ENCODE measurements at regions not wholly inside any gene's neighbourhood (a gene's known extent, or its start where the extent isn't known, plus 50 kb on each side); places are given as distances from the start of the nearest gene placed in this dataset.

DNA sequence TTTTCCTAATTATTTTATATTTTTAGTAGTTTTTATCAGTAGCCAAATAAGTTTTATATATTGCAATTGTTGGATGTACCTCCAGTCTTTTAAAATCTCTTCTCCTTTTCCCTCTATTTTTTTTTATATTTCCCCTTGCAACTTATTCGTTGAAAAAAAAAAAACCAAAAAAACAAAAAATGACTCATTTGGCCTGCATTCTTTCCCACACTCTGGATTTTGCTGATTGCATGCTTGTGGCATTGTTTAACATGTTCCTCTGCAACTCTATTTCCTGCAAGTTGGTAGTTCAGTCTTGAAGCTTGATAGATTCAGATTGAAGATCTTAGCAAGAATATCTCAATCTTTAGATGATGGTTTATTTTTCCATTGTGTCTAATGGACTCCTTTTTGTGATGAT lies 260.6 kb upstream of the BOD1L1 start:
- dilution Hi-C loops (cut with MboI; ENCODE audit: extremely low pct_ligation_motif_present, low sequenced_read_pairs): no loop called here

DNA sequence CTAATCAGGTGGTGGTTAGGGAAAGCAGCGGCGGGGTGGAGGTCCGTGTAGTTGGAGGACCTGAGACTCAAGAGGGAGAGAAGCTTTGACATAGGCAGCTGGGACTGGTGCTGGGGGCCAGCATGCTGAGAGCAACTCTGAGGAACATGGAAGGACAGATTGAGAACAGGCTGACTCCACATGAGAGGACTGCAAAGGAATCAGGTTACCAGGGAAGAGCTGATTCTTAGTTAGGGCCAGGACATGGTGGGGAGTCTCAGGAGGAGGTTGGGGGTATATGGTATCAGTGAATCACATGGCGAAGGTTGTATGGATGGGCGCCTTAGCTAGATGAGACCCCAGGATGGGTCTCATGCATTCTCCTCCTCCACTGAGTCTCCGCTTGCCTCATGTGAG lies 264.0 kb upstream of the BOD1L1 start:
- peak overlapping the region; percentile 88 for H3K27ac ChIP-seq (ENCODE audit: control insufficient read depth, insufficient read depth, low read length)
- H3K4me3 ChIP-seq (ENCODE audit: control insufficient read depth in 2 of 3, extremely low read depth in 1 of 3, insufficient read depth in 2 of 3, low read depth in 1 of 3, low read length in 3 of 3): no peak overlapping the region
- peak overlapping the region; percentile 29 for H3K9ac ChIP-seq (ENCODE audit: control insufficient read depth, extremely low read depth, insufficient read depth, low read length)
- no peaks in the 10 kb centered on the region for H3K9me3 ChIP-seq (ENCODE audit: control insufficient read depth, low read depth, low read length)
- TF ChIP-seq EZH2 (IDR thresholded peaks at IDR 0.05; ENCODE audit: low read length): no peak
- TF ChIP-seq, protein P1, sequence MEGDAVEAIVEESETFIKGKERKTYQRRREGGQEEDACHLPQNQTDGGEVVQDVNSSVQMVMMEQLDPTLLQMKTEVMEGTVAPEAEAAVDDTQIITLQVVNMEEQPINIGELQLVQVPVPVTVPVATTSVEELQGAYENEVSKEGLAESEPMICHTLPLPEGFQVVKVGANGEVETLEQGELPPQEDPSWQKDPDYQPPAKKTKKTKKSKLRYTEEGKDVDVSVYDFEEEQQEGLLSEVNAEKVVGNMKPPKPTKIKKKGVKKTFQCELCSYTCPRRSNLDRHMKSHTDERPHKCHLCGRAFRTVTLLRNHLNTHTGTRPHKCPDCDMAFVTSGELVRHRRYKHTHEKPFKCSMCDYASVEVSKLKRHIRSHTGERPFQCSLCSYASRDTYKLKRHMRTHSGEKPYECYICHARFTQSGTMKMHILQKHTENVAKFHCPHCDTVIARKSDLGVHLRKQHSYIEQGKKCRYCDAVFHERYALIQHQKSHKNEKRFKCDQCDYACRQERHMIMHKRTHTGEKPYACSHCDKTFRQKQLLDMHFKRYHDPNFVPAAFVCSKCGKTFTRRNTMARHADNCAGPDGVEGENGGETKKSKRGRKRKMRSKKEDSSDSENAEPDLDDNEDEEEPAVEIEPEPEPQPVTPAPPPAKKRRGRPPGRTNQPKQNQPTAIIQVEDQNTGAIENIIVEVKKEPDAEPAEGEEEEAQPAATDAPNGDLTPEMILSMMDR (optimal IDR thresholded peaks at IDR 0.05 in 1 of 3, IDR thresholded peaks at IDR 0.05 in 1 of 3, conservative IDR thresholded peaks at IDR 0.05 in 1 of 3; ENCODE audit: extremely low read depth in 1 of 3, insufficient read depth in 2 of 3, low read length in 3 of 3): no peak
- H4K20me1 ChIP-seq (ENCODE audit: control insufficient read depth, extremely low read depth, insufficient read depth, low read length): no peaks in the 10 kb centered on the region
- H3K9me1 ChIP-seq (ENCODE audit: control insufficient read depth, extremely low read depth, insufficient read depth, low read length): no peaks in the 10 kb centered on the region
- peaks cover 25% of the 10 kb centered on the region for H3K4me1 ChIP-seq (ENCODE audit: control insufficient read depth, extremely low read depth, insufficient read depth, low read length)
- H3K4me2 ChIP-seq (ENCODE audit: control insufficient read depth, extremely low read depth, insufficient read depth, low read depth, low read length): peak overlapping the region; percentile 69
- H3K27me3 ChIP-seq (ENCODE audit: control insufficient read depth, extremely low read depth, insufficient read depth, low read length): no peaks in the 10 kb centered on the region
- no peak for FAIRE-seq
- dilution Hi-C loops (cut with MboI; ENCODE audit: extremely low pct_ligation_motif_present, low sequenced_read_pairs): no loop called here
- no peak overlapping the region for H2AFZ ChIP-seq (ENCODE audit: control insufficient read depth, low read length)
- H3K79me2 ChIP-seq (ENCODE audit: control insufficient read depth, insufficient read depth, low read length): no peaks in the 10 kb centered on the region
- no peak for DNase-seq (ENCODE audit: low read depth, low spot score)
- no peaks in the 10 kb centered on the region for H3K36me3 ChIP-seq (ENCODE audit: control insufficient read depth in 2 of 2, extremely low read depth in 1 of 2, insufficient read depth in 2 of 2, low read length in 2 of 2)

More for the DNA sequence above, 260.6 kb upstream of the BOD1L1 start:
- Histone ChIP-seq H3K4me1 (ENCODE audit: control insufficient read depth, extremely low read depth, insufficient read depth, low read length) (peaks cover 23% of the 10 kb centered on the region), H3K79me2 (ENCODE audit: control insufficient read depth, insufficient read depth, low read length) (no peaks in the 10 kb centered on the region), H3K9me1 (ENCODE audit: control insufficient read depth, extremely low read depth, insufficient read depth, low read length) (no peaks in the 10 kb centered on the region), H3K4me3 (ENCODE audit: control insufficient read depth in 2 of 3, extremely low read depth in 1 of 3, insufficient read depth in 2 of 3, low read depth in 1 of 3, low read length in 3 of 3) (no peak overlapping the region), H3K27me3 (ENCODE audit: control insufficient read depth, extremely low read depth, insufficient read depth, low read length) (no peaks in the 10 kb centered on the region), H3K4me2 (ENCODE audit: control insufficient read depth, extremely low read depth, insufficient read depth, low read depth, low read length) (peak overlapping the region; percentile 9), H4K20me1 (ENCODE audit: control insufficient read depth, extremely low read depth, insufficient read depth, low read length) (no peaks in the 10 kb centered on the region), H3K36me3 (ENCODE audit: control insufficient read depth in 2 of 2, extremely low read depth in 1 of 2, insufficient read depth in 2 of 2, low read length in 2 of 2) (no peaks in the 10 kb centered on the region), H3K9ac (ENCODE audit: control insufficient read depth, extremely low read depth, insufficient read depth, low read length) (no peak overlapping the region), H2AFZ (ENCODE audit: control insufficient read depth, low read length) (no peak overlapping the region), H3K27ac (ENCODE audit: control insufficient read depth, insufficient read depth, low read length) (peak overlapping the region; percentile 47), H3K9me3 (ENCODE audit: control insufficient read depth, low read depth, low read length) (no peaks in the 10 kb centered on the region)
- TF ChIP-seq, protein P1 (optimal IDR thresholded peaks at IDR 0.05 in 1 of 3, IDR thresholded peaks at IDR 0.05 in 1 of 3, conservative IDR thresholded peaks at IDR 0.05 in 1 of 3; ENCODE audit: extremely low read depth in 1 of 3, insufficient read depth in 2 of 3, low read length in 3 of 3): no peak
- TF ChIP-seq EZH2 (IDR thresholded peaks at IDR 0.05; ENCODE audit: low read length): no peak
- no peak for DNase-seq (ENCODE audit: low read depth, low spot score)
- FAIRE-seq: peak; percentile 84
